Ovary (tissue), 3 donors: ENCODE measurements at regions not wholly inside any gene's neighbourhood (a gene's known extent, or its start where the extent isn't known, plus 50 kb on each side); places are given as distances from the start of the nearest gene placed in this dataset.

Experiments
- EP300 ChIP-seq: sonication (generic); formaldehyde crosslinking; IDR thresholded peaks from one replicate; pipeline ENCODE4 v1.6.1; 2017; ENCODE audit warnings: antibody characterized with exemption
- TF ChIP-seq, protein P1 (sequence below), 3 donors: fragments of 450-650 bp in 2 of 3; fragments of 200-600 bp in 1 of 3; IDR thresholded peaks; one replicate each; pipeline versions ENCODE4 v1.5.1 to v1.8.0; 2016 to 2022; ENCODE audit warnings: antibody characterized with exemption in 3 of 3, mild to moderate bottlenecking in 1 of 3
- donor health status: DM: no; HTN: no; CAD: no.

DNA sequence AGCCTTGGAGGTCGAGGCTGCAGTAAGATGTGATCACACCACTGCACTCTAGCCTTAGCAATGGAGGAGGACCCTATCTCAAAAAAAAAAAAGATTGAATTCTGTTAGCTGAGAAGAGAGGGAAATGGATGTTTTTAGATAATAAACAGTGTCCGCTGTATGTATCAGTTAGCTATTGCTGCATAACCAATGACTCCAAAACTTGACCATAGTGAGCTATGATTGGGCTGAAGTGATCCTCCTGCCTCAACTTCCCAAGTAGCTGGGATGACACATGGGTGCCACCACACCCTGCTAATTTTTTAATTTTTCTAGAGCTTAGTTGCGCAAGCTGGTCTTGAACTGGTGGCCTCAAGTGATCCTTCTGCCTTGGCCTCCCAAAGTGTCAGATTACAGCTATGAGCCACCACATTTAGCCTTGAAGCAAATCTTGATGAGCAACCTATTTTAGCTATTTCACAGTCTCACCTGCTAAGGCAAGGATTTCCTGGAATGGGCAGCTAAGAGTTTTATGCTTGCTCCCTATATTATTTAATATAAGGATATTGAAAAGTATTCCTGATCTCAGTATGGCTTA, 68.3 kb upstream of the ATF7IP2 start:
- TF ChIP-seq, protein P1, sequence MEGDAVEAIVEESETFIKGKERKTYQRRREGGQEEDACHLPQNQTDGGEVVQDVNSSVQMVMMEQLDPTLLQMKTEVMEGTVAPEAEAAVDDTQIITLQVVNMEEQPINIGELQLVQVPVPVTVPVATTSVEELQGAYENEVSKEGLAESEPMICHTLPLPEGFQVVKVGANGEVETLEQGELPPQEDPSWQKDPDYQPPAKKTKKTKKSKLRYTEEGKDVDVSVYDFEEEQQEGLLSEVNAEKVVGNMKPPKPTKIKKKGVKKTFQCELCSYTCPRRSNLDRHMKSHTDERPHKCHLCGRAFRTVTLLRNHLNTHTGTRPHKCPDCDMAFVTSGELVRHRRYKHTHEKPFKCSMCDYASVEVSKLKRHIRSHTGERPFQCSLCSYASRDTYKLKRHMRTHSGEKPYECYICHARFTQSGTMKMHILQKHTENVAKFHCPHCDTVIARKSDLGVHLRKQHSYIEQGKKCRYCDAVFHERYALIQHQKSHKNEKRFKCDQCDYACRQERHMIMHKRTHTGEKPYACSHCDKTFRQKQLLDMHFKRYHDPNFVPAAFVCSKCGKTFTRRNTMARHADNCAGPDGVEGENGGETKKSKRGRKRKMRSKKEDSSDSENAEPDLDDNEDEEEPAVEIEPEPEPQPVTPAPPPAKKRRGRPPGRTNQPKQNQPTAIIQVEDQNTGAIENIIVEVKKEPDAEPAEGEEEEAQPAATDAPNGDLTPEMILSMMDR (IDR thresholded peaks at IDR 0.05): no peak
- TF ChIP-seq EP300: no peak
